HG03039 (cell line): ENCODE measurements at regions not wholly inside any gene's neighbourhood (a gene's known extent, or its start where the extent isn't known, plus 50 kb on each side); places are given as distances from the start of the nearest gene placed in this dataset.

Source experiments
- ATAC-seq: cut with Tn5 transposase; IDR thresholded peaks from one replicate; pipeline ENCODE4 v1.9.1; 2021; ENCODE audit warnings: mild to moderate bottlenecking, moderate library complexity; ENCODE audit not compliant: unreplicated experiment

GRCh38 chr2:19687017-19687659, 214.6 kb downstream of the TTC32 start:
- no peak for ATAC-seq

- no peak for ATAC-seq
These were observed 215.3 kb downstream of the TTC32 start for GRCh38 chr2:19686439-19686838.

GRCh38 chr2:19685731-19686130, 216.1 kb downstream of the TTC32 start:
- no peak for ATAC-seq

- no peak for ATAC-seq
These were observed 217.3 kb downstream of the TTC32 start for GRCh38 chr2:19684516-19684915.

GRCh38 chr2:19683556-19683955, 218.2 kb downstream of the TTC32 start:
- ATAC-seq = no peak

- ATAC-seq = no peak
These were observed 219.3 kb downstream of the TTC32 start for GRCh38 chr2:19682493-19682892.

- ATAC-seq = no peak
These were observed 223.8 kb downstream of the TTC32 start for GRCh38 chr2:19677825-19678518.

GRCh38 chr2:19677215-19677777, 224.5 kb downstream of the TTC32 start:
- ATAC-seq = no peak

- no peak for ATAC-seq
These were observed 225.0 kb downstream of the TTC32 start for GRCh38 chr2:19676770-19677169.

- ATAC-seq = no peak
These were observed 225.8 kb downstream of the TTC32 start for GRCh38 chr2:19675856-19676460.

- no peak for ATAC-seq
These were observed 226.7 kb downstream of the TTC32 start for GRCh38 chr2:19675003-19675629.

- ATAC-seq = no peak
These were observed 227.5 kb downstream of the TTC32 start for GRCh38 chr2:19674051-19675002.

GRCh38 chr2:19673213-19673791, 228.5 kb downstream of the TTC32 start:
- no peak for ATAC-seq

- no peak for ATAC-seq
These were observed 229.9 kb downstream of the TTC32 start for GRCh38 chr2:19671916-19672315.

GRCh38 chr2:19671311-19671710, 230.5 kb downstream of the TTC32 start:
- no peak for ATAC-seq

- no peak for ATAC-seq
These were observed 231.5 kb downstream of the TTC32 start for GRCh38 chr2:19670303-19670702.

- ATAC-seq = no peak
These were observed 232.2 kb downstream of the TTC32 start for GRCh38 chr2:19669559-19669958.

GRCh38 chr2:19669126-19669525, 232.7 kb downstream of the TTC32 start:
- no peak for ATAC-seq

GRCh38 chr2:19667536-19667949, 234.2 kb downstream of the TTC32 start:
- no peak for ATAC-seq

- no peak for ATAC-seq
These were observed 234.7 kb downstream of the TTC32 start for GRCh38 chr2:19667085-19667484.
